Adipocyte (in vitro differentiated cells): ENCODE measurements at regions not wholly inside any gene's neighbourhood (a gene's known extent, or its start where the extent isn't known, plus 50 kb on each side); places are given as distances from the start of the nearest gene placed in this dataset.

Experiments
- DNase-seq: peaks from one replicate; pipeline ENCODE4 v3.0.0-alpha.2; 2015; ENCODE audit warnings: low read depth
- H3K27me3 ChIP-seq: replicated peaks from 2 replicates; pipeline ENCODE4 v1.7.0; 2013; ENCODE audit warnings: mild to moderate bottlenecking, low read length, moderate library complexity; ENCODE audit not compliant: control insufficient read depth, insufficient read depth
- H3K36me3 ChIP-seq: 2 replicates; pipeline ENCODE4 v1.7.0; 2013; ENCODE audit warnings: low read length, mild to moderate bottlenecking, moderate library complexity; ENCODE audit not compliant: control insufficient read depth, insufficient read depth, severe bottlenecking
- H3K4me1 ChIP-seq: 2 replicates; pipeline ENCODE4 v1.7.0; 2013; ENCODE audit warnings: mild to moderate bottlenecking, low read length, moderate library complexity; ENCODE audit not compliant: control insufficient read depth, insufficient read depth
- H3K4me3 ChIP-seq: 2 replicates; pipeline ENCODE4 v1.7.0; 2013; ENCODE audit warnings: mild to moderate bottlenecking, low read length, moderate library complexity
- H3K9ac ChIP-seq: 2 replicates; pipeline ENCODE4 v1.7.0; 2013; ENCODE audit warnings: mild to moderate bottlenecking, low read length, moderate library complexity
- H3K9me3 ChIP-seq: 2 replicates; pipeline ENCODE4 v1.7.0; 2013; ENCODE audit warnings: mild to moderate bottlenecking, low read length, moderate library complexity; ENCODE audit not compliant: control insufficient read depth

- no peak for DNase-seq
- no peak overlapping the region for H3K9ac ChIP-seq
- H3K27me3 ChIP-seq: no peaks in the 10 kb centered on the region
- H3K36me3 ChIP-seq: no peaks in the 10 kb centered on the region
- H3K9me3 ChIP-seq: no peaks in the 10 kb centered on the region
- H3K4me3 ChIP-seq: peak overlapping the region; percentile 38
- H3K4me1 ChIP-seq: peaks cover 9% of the 10 kb centered on the region
These were observed 161.7 kb upstream of the NABP1 start for GRCh38 chr2:191516260-191516659.

DNA sequence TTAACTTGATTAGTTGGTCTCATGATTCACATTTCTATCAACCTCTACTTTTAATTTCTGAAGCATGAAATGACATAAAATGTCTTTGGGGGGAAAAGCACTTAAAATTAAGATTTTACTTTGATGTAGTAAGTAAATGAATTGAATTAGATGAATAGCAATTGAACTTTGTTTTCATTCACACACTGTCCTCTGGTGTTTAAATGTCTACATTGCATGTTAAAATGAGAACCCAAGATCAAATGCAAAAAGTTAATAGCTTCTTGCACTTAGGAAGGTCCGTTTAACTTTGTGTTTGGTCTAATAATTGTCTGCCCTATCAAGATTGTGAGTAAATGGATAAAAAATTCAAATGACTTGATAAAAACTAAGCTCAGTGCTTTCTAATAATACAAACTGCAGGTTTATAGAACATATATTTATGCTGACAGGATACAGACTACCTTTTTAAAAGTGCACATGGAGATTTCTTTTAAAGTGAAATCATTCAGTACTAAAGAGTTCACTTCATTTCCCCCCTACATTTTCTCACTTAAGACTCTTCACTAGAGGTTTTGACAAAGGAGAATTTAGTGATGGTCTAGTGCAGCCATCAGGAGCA is 156.2 kb upstream of the NABP1 start:
- H3K36me3 ChIP-seq: no peaks in the 10 kb centered on the region
- H3K4me1 ChIP-seq: no peaks in the 10 kb centered on the region
- H3K9ac ChIP-seq: no peak overlapping the region
- H3K4me3 ChIP-seq: no peak overlapping the region
- H3K27me3 ChIP-seq: no peaks in the 10 kb centered on the region
- DNase-seq: peak; percentile 72
- H3K9me3 ChIP-seq: no peaks in the 10 kb centered on the region

DNA sequence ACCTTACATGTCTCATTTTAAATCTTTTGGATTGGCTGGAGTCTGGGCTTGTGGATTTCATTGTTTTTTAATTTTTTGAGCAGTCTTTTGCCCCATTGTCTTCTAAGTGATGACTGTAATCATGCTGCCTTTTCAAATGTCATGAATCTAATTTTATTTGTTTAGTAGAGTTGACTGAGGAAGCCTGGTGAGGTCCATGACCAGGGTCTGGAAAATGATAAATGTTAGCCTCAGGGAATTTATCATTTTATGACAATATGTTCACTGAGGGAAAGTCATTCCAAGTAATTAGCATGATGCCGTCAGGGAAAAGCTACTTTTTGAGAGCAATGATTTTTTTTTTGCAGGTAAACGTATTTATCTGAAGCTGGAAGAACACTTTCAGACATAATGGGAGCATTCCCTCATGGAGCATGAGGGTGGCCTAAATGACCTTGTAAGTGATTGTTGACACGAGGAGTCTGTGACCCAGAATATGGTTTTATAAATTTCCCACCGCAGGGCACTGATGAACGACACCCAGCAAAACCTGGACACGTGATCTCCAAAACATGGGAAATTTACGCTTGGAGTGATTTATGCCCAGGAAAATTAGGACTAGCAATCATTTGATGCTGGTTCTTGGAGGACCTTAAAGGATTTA is 155.3 kb upstream of the NABP1 start:
- Histone ChIP-seq H3K9me3 (no peaks in the 10 kb centered on the region), H3K4me3 (no peak overlapping the region), H3K9ac (no peak overlapping the region), H3K4me1 (no peaks in the 10 kb centered on the region), H3K36me3 (no peaks in the 10 kb centered on the region), H3K27me3 (no peaks in the 10 kb centered on the region)
- no peak for DNase-seq

GRCh38 chr2:191526091-191526490 is 151.8 kb upstream of the NABP1 start:
- Histone ChIP-seq H3K4me1 (no peaks in the 10 kb centered on the region), H3K27me3 (no peaks in the 10 kb centered on the region), H3K9ac (no peak overlapping the region), H3K4me3 (no peak overlapping the region), H3K36me3 (no peaks in the 10 kb centered on the region), H3K9me3 (no peaks in the 10 kb centered on the region)
- DNase-seq: no peak

DNA sequence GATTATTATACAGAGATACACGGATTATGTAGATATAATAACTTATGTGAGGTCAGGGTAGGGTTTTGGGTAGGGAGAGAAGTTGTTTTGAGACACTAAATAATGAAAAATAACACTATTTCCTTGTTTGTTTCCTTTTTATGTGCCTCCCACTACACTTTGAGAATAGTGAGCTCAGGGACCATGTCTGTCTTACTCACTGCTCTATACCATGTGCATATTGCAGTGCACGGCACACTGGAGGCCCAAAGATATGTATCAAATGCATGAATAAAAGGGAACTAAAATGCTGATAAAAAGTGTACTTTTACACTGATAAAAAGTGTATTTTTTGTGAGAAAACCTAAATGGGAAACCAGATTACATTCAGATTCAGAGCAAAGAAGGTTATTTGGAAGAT is 151.4 kb upstream of the NABP1 start:
- H3K9me3 ChIP-seq: no peaks in the 10 kb centered on the region
- no peak overlapping the region for H3K4me3 ChIP-seq
- no peaks in the 10 kb centered on the region for H3K27me3 ChIP-seq
- no peak for DNase-seq
- H3K4me1 ChIP-seq: no peaks in the 10 kb centered on the region
- H3K36me3 ChIP-seq: no peaks in the 10 kb centered on the region
- no peak overlapping the region for H3K9ac ChIP-seq

DNA sequence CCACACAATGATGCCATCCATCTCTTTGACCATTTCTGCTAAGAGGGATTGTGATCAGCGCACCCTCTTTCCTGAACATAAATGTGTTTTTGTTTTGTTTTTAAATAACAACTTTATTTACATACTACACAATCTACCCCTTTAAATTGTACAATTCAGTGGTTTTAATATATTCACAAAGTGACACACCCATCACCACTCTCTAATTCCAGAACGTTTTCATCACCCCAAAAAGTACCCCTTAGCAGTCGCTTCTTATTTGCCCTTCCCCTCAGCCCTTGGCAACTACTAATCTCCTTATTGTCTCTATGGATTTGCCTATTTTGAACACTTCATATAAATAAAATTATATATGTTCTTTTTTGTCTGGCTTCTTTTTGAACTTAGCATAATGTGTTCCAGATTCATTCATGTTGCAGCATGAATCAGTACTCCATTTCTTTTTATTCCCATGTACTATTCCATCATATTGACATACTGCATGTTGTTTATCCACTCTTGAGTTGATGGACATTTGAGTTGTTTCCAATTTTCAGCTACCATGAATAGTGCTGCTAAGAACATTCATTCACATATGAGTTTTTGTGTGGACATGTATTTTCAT is 150.9 kb upstream of the NABP1 start:
- H3K27me3 ChIP-seq: no peaks in the 10 kb centered on the region
- H3K36me3 ChIP-seq: no peaks in the 10 kb centered on the region
- H3K4me3 ChIP-seq: no peak overlapping the region
- H3K9ac ChIP-seq: no peak overlapping the region
- H3K9me3 ChIP-seq: no peaks in the 10 kb centered on the region
- H3K4me1 ChIP-seq: no peaks in the 10 kb centered on the region
- DNase-seq: peak; percentile 15

- Histone ChIP-seq H3K4me1 (no peaks in the 10 kb centered on the region), H3K36me3 (no peaks in the 10 kb centered on the region), H3K27me3 (no peaks in the 10 kb centered on the region), H3K9ac (no peak overlapping the region), H3K9me3 (no peaks in the 10 kb centered on the region), H3K4me3 (no peak overlapping the region)
- DNase-seq: no peak
These were observed 147.3 kb upstream of the NABP1 start for GRCh38 chr2:191530618-191531017.

DNA sequence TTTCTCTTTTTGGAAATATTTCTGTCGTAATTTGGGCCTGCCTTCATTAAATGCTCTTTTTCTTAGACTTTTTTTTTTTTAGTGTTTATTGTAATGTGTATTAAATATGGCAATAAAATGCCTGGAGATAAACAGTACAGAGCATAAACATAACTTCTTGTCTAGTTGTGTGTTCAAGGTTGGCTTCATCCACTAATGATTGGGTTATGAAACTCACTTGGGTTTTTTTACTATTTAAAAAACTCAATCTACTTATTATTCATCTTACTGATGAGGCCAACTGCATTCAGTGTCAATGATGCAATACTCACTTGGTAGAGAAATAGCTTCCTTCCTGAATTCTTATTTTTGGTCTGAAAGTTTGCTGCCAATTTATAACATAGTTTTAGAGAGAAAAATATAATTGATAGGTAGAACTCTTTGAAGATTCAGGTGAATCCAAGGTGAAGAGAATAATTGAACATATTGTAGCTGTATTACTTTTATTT is 144.2 kb upstream of the NABP1 start:
- H3K4me1 ChIP-seq: no peaks in the 10 kb centered on the region
- H3K9ac ChIP-seq: no peak overlapping the region
- no peaks in the 10 kb centered on the region for H3K36me3 ChIP-seq
- H3K4me3 ChIP-seq: no peak overlapping the region
- DNase-seq: peak; percentile 12
- no peaks in the 10 kb centered on the region for H3K9me3 ChIP-seq
- H3K27me3 ChIP-seq: no peaks in the 10 kb centered on the region

DNA sequence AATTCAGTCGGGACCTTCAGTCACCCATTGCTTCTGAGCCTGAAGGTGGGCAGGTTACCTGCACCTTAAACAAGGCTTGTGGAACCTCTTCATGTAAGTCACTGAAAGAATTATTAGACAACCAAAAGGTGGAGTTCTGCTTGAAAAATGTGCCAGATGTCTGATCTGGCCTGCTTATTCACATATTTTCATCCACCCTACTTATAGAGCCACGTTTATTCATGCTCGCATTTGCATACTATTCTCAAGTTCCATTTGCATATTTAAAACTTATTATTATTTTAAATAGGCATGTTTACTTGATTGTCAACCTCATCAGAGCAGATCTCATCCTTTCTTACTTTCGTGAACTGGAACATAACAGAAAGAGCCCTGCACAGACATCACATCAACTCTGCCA is 140.0 kb upstream of the NABP1 start:
- Histone ChIP-seq H3K4me3 (no peak overlapping the region), H3K36me3 (no peaks in the 10 kb centered on the region), H3K4me1 (no peaks in the 10 kb centered on the region), H3K9ac (no peak overlapping the region), H3K27me3 (no peaks in the 10 kb centered on the region), H3K9me3 (no peaks in the 10 kb centered on the region)
- DNase-seq: no peak

DNA sequence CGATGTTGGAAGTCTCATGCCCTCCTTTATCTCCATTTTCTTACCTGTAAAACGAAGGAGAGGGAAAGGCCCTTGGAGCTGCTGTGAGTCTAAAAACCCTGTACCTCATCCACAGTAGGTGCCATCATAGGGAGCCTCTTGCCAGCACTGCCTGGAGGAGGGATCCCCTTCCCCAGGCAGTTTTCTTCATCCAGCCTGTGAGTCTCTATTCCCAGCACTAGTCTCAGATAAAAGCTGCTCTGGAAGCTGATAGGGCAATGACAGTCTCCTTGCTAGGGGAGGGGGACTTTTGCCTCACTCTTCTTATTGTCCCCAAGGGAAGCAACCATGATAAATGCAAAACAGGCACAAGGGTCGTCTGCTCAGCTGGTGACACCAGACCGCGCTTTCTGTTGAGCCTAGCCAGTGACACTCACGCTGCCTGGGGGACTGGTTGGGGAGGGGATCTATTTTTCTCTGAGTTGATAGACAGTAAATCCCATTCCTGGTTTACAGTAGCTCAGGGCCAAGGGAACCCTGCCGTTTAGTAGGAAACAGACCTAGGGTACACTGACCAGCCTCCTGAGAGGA is 139.5 kb upstream of the NABP1 start:
- Histone ChIP-seq H3K9me3 (no peaks in the 10 kb centered on the region), H3K4me1 (no peaks in the 10 kb centered on the region), H3K36me3 (no peaks in the 10 kb centered on the region), H3K9ac (no peak overlapping the region), H3K27me3 (no peaks in the 10 kb centered on the region), H3K4me3 (no peak overlapping the region)
- no peak for DNase-seq

DNA sequence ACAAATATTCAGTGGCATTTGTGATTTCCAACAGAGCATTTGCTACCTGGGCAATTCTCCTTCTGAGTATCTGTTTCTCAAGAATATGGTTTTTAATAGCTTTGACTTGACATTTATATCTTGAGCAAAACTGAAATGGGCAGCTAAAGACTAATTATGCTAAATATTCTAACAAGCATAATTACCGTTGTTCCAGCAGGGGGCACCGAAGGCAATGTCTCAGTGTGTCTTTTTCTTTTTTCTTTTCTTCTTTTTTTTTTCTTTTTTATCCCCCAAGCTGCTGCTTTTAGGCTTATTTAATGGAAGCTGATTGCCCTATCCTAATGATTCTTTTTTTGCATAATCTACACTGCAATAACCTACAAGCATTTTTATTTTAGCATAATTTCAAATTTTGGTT is 138.9 kb upstream of the NABP1 start:
- DNase-seq: peak; percentile 77
- Histone ChIP-seq H3K9me3 (no peaks in the 10 kb centered on the region), H3K27me3 (no peaks in the 10 kb centered on the region), H3K4me3 (no peak overlapping the region), H3K9ac (no peak overlapping the region), H3K36me3 (no peaks in the 10 kb centered on the region), H3K4me1 (no peaks in the 10 kb centered on the region)
